22Rv1 (cell line): ENCODE measurements at regions not wholly inside any gene's neighbourhood (a gene's known extent, or its start where the extent isn't known, plus 50 kb on each side); places are given as distances from the start of the nearest gene placed in this dataset.

Experiments used
- ZFX ChIP-seq: fragments of 450-650 bp; IDR thresholded peaks from 2 replicates; pipeline ENCODE4 v1.6.1; 2017; ENCODE audit warnings: antibody characterized with exemption, borderline replicate concordance
- TF ChIP-seq, protein P1 (sequence below): fragments of 450-650 bp; IDR thresholded peaks from 2 replicates; pipeline ENCODE4 v1.5.1; 2017; ENCODE audit warnings: mild to moderate bottlenecking

DNA sequence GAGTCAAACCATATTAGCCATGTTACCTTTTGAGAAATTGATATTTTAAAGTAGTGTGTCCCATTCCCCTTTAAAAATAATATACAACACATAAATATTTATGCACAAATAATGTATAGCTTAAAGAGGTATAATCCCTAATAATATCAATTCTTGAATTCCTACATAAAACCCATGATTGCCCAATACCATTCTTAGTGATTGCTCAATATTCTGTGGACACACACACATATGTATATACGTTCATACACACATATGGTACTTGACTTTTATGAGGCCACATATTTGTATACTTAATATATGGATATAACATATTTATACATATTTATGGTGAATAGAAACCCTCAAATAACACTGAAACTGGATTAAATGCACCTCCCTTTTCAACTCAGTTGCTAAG lies 367.4 kb downstream of the ZBBX start:
- TF ChIP-seq, protein P1, sequence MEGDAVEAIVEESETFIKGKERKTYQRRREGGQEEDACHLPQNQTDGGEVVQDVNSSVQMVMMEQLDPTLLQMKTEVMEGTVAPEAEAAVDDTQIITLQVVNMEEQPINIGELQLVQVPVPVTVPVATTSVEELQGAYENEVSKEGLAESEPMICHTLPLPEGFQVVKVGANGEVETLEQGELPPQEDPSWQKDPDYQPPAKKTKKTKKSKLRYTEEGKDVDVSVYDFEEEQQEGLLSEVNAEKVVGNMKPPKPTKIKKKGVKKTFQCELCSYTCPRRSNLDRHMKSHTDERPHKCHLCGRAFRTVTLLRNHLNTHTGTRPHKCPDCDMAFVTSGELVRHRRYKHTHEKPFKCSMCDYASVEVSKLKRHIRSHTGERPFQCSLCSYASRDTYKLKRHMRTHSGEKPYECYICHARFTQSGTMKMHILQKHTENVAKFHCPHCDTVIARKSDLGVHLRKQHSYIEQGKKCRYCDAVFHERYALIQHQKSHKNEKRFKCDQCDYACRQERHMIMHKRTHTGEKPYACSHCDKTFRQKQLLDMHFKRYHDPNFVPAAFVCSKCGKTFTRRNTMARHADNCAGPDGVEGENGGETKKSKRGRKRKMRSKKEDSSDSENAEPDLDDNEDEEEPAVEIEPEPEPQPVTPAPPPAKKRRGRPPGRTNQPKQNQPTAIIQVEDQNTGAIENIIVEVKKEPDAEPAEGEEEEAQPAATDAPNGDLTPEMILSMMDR, result no peak
- no peak for TF ChIP-seq ZFX
